GM21737 (cell line): ENCODE measurements at regions not wholly inside any gene's neighbourhood (a gene's known extent, or its start where the extent isn't known, plus 50 kb on each side); places are given as distances from the start of the nearest gene placed in this dataset.

Experiments used
- ATAC-seq: cut with Tn5 transposase; IDR thresholded peaks from one replicate; pipeline ENCODE4 v1.9.1; 2021; ENCODE audit warnings: mild to moderate bottlenecking, moderate library complexity; ENCODE audit not compliant: unreplicated experiment

DNA sequence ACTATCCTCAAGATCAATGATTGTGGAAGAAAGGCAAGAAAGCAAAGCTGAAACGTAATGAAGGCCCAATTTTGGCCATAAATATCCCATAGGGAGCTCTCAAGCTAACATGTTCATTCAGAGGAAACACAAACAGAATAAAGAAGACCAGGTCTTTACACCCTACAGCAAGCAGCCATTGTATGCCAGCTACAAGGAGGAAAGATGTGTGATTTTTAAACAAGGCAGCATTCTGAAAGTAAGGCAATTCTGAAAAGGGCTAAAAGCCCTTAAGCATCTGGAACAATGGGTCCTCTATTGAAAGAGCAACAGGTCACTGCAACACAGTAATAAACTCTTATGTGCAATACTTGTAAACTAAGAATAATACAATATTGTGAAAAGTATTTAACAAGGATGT lies 1002.4 kb downstream of the SLITRK1 start:
- ATAC-seq = no peak

DNA sequence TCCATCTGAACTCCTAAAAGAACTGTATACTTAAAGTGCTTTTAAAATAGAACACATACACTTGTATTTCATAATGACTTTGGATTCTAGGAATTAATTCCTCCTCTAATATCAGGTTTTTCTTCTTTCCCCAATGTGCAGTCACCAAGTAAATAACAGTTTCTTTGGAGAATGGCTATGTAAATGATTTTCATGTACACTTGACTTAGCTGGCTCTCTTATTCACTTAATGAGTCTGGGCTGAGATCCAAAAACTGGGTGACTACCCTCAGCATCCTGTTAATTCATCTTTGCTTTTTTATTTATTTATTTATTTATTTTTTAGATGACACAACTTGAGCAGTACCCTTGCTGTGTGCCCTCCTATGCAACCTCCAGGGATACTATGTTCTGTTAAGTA lies 1003.7 kb downstream of the SLITRK1 start:
- no peak for ATAC-seq

DNA sequence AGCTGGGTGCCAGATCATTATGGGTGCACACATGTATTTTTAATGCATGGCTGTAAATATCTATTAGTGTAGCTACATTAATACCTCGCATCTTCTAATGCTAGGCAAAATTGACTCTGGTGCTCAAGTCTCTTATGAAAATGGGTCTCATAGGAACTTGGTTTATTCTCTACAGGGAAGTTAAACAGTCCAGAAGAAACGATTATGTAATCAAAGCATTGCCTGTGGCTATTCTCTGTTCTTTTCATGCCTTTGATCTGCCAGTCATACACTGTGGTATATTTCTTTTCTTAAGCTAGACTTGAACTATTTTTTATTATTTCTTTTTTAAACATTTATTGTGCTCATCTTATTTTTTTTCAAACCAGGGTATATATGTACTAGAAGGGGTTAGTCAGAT lies 1015.0 kb downstream of the SLITRK1 start:
- no peak for ATAC-seq

DNA sequence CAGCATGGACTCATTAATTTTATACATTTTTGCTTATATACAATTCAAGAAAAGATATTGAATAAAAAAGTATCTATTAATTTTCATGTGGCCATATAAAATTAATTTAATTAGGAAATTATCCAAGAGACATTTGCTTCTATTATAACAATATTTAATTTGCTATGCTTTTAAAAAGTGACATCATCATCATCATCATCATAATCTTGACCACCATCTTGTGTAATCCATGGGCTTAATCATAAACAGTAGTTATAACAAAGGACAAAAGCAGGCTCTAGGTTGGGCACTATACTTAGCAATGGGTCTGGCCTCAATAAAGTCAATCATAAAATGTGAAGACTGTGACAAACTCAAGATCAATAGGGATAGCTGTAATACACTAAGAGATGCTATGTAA lies 1031.6 kb downstream of the SLITRK1 start:
- no peak for ATAC-seq

DNA sequence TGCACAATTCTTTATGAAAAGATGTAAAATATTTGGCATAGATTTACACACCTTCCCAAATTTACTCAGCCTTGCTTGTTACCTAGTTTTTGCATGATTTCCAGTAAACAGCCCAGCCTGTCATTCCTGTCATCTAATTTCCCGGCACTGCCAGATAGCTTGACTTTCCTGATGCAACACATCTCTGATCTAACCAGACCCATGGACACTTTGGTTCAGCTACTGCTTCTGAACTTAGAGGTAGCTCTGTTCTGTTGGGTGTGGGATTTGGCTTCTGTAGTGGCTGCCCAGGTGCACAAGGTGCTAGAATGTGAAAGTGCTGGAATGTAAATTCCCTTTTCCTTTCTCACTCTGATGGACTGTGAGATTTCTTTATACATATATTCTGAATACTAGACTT lies 1033.5 kb downstream of the SLITRK1 start:
- ATAC-seq = no peak

DNA sequence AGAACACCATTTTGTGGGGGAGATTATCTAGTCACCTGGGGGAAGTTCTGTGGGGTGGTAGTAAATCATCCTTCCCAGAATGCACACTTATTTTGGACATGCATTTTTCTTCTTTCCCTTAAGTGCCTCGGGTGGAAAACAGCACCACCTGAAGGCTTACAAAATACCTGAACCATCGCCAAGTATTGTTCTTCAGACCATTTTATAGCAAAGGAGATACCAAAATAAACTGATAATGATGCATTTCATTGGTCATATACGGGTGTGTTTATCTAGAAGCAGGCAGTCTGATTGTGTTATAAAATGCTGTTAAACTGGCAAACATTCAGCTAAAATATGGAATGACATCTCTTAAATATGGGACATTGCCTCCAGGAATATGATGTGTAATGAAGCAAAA lies 1034.7 kb downstream of the SLITRK1 start:
- no peak for ATAC-seq

DNA sequence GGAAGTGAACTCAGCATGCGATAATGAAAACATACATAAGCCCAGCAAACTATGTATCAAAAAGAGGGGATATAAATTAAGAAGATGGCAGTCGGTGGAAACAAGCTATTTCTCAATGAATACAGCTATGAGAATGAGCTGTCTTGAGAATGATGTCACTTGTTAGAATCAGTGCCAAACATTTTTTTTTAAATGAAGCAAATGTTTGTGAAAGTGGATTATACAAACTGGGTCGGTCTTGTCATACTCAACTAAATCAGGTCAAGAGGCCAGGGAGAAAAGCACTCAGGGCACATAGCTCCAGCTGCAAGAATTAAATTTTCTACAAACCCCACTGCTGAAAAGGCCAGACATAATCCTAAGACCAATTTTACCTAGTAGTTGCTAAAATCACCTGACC lies 1048.4 kb downstream of the SLITRK1 start:
- no peak for ATAC-seq

DNA sequence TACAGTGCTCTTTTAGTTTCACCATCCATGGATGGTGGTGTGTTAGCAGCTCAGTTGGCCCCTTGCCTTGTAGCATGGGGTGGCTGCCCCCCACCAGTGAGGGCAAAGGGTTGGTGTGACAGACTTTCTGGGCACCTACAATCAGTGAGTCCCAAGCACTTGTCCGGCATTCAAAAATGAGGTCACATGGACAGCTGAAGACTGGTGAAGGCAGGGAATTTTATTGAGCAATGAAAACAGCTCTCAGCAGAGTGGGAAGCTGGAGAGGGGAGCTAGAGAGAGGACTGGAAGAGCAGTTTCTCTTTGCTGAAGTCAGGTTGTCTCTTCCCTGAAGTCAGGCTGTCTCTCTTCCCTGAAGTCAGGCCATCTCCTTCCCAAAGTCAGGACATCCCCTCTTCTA lies 1053.2 kb downstream of the SLITRK1 start:
- no peak for ATAC-seq

DNA sequence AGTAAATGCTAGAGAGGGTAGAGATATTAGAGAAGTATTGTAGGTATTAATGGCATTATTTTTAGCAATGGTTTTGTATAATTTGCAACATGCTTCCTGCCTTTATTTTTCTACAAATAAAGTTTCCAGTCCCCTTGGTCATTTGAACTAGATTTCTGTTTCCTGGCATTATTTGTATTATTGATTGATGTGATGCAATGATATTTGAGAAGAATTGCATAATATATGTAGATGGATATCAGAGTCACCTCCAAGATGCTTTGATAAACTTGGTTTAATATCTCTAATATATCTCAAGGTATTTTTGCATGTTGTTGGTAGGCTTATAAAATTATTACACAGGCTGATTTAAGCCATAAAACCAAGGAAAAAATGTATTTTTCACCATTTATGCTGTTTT lies 1054.5 kb downstream of the SLITRK1 start:
- no peak for ATAC-seq

DNA sequence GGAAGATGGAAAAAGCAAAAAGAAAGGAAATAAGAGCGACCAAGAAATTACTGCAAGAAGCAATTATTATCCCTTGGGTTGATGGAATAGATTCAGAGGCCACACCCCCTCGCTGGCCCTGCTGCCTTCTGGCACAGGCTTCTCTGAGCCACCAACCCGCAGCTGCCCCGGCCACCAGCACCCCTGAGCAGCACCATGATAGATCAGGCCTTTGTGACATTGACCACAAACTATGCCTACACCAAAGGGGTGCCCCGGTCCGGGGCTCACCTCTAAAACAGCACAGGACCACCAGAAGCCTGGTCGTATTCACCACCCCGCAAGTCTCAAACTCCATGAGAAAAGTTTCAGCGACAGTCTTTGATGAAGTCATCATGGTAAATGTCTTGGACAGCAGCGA lies 1059.3 kb downstream of the SLITRK1 start:
- no peak for ATAC-seq

DNA sequence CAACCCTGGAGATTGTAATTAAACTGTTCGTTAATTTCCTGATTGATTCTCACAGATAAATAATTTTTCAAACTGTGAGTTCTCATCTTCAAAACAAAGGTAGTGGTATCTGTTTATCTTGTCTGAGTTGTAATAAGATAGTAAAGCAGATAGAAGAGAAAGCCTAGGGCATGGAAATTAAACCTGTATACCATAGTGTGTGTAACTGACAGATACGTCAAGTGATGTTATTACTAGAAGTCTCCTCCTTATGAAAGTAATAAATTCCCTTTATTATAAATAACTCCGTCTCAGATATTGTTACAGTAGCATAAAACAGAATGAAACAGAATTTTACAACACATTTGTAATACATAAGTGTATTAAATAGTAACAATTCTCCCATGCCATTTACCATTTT lies 1065.1 kb downstream of the SLITRK1 start:
- ATAC-seq = no peak

DNA sequence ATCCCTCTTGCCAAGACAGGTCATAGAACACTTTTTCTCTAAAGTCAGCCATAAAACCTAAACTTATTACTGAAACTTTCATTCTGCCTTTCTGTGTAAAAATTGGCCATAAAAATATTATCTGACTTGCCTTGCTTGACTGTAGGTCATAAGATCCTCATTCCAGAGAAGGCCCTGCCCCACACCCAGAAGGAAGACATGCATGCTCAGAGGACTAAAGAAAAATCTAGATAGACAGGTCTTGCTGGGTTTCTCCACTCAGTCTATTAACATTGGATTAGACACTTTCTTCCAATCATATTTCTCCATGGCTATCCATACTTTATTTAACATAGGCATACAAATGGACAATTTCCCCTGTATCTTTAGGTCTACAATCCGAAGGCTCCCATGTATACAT lies 1066.5 kb downstream of the SLITRK1 start:
- ATAC-seq = no peak

DNA sequence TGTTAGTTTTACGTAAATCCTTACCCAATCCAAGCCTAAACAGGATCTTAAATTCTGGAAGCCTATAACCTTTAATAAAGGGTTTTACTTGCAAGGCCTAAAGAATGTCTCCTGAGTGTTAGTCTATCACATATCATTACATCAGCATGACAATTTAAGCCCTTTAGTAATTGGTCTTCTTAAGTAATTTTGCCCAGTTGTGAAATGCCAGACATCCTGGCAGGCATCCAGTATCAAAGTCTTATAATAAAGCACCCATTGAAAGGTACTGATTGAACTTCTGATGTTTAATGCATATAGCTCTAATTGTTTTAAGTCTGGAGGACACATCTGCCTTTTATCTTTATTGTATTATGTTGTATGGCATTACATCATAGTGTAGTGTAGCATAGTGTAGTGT lies 1078.9 kb downstream of the SLITRK1 start:
- no peak for ATAC-seq

DNA sequence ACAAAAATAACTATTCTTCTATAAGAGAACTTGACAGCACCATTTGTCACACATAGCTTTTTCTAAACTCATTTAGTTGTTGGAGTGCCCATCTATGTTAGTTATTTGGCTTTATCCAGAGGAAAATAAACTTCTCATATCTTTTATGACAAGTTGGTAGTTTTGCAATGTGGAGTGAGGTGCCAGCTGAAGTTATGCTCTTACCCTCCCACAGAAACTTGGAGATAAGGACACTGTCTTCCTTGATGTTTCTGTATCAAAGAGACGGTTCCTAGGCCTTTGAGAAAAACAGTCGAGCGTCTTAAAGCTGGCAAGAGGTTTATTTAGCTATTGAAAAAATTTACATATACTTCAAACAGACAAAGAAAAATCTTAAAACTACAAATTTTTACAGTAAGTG lies 1079.7 kb downstream of the SLITRK1 start:
- ATAC-seq = no peak

DNA sequence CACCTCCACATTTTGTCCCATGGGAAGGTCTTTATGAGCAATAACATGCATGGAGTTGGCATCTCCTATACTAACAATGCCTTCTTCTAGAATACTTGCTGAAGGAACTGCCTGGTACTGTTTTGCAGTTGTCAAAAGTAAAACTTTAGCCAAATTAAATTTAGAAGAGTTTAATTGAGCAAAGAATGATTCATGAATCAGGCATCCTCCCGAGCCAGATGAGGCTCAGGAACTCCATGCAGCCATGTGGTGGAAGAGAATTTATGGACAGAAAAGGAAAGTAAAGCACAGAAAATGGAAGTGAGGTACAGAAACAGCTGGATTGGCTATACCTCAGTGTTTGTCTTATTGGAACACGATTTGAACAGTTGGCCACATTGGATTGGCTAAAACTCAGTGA lies 1081.9 kb downstream of the SLITRK1 start:
- ATAC-seq = no peak

DNA sequence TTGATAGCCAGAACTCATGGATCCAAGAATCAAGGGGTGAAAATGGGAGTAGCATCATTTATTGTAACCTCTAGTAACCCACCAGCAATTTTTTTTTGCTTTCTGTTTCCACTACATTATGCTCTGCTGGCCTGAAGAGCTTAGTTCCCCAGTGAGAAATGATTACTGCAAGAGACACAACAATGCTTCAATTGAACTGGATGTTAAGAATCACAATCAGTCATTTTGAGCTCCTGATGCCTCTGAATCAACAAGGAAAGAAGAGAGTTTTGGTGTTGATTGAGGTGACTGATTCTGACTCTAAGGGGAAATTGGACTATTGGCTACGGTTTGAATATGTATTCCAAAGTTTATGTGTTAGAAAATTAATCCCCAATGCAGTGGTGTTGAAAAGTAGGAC lies 1084.4 kb downstream of the SLITRK1 start:
- no peak for ATAC-seq

DNA sequence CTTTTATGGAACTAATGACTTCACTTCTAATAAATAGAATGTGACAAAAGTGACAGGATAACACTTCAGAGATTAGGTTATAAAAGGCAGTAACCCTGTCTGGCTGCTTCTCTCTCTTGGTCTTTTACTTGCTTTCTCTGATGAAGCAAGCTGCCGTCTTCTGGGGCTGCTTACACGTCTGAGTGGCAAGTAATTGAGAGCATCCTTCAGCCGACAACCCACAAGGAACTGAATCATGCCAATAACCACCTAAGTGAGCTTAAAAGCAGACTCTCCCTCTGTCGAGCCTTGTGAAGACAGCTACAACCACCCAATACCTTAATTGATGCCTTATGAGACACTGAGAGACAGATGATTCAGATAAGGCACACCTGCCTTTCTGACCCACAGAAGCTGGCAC lies 1091.2 kb downstream of the SLITRK1 start:
- ATAC-seq = no peak

DNA sequence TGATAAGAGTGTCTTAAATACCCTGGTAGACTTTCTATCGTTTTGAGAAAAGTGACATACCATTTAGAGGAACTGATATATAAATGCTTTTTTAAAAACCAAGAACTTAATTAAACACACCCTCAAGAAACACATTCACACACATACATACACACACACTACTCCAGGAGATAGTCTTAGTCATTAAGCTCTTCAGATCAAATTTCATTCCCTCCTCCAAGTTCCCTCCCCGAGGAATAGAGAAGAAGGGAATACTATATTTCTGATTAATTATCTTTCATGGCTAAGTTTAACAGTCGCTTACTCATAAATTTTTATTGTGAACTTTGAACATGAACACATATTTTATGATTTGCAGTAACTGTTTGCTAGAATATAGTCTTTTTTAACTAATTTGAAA lies 1109.5 kb downstream of the SLITRK1 start:
- ATAC-seq = no peak

DNA sequence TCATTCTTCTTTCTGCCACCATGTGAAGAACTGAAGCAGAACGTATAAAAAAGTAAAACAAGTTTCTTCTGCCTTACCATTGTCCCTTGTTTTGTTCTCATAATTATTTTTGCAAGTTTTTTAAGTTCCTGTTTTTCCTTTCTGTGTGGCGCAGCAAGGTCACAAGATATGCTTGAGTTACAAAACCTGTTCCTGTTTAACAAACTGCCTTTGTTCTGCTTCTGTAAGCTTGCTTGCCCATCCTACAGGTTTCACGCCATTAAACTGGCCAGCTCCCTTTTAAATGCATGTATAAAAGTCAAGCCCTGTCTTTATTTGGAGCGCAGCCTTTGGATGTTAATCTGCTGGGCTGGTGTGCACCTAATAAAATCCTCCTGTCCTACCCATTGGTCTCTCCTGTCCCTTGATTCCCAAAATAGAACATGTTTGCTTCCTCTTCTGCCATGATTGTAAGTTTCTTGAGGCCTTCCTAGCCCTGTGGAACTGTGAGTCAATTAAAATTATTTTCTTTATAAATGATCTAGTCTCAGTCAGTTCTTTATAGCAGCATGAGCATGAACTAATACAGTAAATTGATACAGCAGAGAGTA lies 1115.4 kb downstream of the SLITRK1 start:
- no peak for ATAC-seq

DNA sequence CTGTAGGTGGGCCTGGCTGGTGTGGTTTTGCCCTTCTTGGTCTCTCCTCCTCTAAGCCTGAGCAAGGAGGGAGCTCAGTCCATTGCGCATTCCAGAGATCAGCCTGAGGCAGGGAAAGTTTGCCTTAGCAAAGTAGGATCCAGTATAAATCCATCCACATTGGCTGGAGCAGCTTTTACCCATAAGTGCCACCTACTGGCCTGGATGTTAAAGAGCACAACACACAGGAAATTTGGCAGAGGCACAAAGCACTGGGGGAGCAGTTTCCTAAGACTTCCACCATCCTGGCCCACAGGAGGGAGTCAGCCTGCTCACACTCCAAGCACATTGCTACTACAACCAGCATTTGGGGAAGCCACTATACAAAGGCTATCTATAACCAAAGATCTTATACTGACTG lies 1124.2 kb downstream of the SLITRK1 start:
- no peak for ATAC-seq

DNA sequence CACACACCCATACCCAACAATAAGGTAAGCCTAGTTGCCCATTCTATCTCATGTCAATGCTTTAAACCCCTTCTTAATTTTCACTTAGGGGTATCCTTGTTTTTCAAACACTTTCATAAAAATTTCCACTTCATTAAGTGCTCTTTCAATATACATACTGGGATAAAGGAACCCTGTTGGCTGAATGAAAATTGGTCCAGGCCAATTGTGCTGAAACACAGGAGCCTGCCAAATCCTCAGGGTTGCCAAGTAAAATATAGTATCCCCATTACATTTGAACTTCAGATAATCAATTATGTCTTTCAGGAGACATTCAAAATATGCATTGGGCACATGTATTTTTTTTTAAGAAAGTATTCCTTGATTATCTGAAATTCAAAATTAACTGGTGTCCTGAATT lies 1131.1 kb downstream of the SLITRK1 start:
- no peak for ATAC-seq

DNA sequence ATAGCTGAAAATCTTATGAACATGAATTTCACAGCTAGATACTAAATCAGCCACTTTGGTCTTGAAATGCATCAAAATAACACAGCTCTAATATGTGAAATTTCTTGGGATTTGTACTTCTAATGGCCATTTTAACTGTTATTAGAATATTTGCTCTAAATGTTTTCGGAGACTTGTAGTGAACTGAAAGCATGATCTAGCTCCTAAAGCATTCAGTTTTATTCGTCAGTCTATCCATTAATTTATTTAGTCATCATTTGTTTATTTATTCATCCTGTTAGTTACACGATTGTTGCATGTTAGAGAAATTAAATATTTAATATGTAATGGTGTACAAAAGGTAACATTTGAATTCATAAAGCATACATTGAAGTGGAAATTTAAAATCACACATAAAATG lies 1132.7 kb downstream of the SLITRK1 start:
- no peak for ATAC-seq

DNA sequence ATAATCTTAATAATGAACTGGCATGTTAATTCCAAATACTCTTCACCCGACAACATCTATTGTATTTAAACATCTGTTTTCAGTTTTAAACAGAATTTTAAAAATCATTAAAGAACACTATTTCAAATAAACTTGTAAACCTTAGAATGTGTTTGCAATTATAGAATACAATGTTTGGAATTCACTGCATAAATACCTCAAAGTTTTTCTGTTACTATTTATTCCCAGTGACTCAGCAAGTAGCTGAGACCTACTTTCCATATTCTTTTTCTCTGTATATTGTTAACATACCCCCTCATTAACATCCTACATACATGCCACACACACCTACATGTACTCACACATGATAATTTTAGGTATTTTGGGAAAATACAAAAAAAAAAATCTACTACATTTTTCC lies 1134.3 kb downstream of the SLITRK1 start:
- ATAC-seq = no peak

DNA sequence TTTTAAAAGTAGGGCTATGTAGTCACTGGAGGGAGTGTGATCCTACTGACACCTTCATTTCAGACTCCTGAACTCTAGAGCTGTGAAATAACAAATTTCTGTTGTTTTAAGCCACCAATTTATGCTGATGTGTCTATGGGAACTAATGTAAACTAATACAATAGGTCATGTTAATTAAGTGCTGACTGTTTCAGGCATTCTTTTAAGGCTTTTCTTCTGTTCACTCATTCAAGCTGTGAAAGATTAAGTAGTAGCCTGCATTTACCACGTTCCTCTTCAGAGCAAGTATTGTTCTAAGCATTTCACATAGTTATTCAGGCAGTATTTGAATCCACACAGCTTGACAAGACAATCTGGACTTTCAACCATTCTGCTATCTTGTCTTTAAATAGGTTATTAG lies 1135.0 kb downstream of the SLITRK1 start:
- ATAC-seq = no peak
